Caco-2 (cell line): ENCODE measurements at regions not wholly inside any gene's neighbourhood (a gene's known extent, or its start where the extent isn't known, plus 50 kb on each side); places are given as distances from the start of the nearest gene placed in this dataset.

Source experiments
- BruUV-seq: library from RNA; stranded (reverse); fragments of 400-500 nt; replicated peaks from 2 replicates; lab custom pipeline; 2021; lab: Mats Ljungman, UMichigan
- CTCF ChIA-PET: fragments of 300-600 bp; sonication (Branson Sonifier 250); formaldehyde crosslinking; loops from one replicate; lab custom pipeline; 2022; ENCODE audit warnings: antibody characterized with exemption; lab: Charles Lee
- POLR2A ChIA-PET: fragments of 300-600 bp; sonication (Branson Sonifier 250); formaldehyde crosslinking; loops from one replicate; lab custom pipeline; 2022; ENCODE audit warnings: antibody characterized with exemption; lab: Charles Lee
- DNase-seq, 2 experiments: peaks; one replicate each; pipeline versions ENCODE4 v3.0.0 to v3.0.0-alpha.2; 2020 to 2022
- H3K27me3 ChIP-seq: replicated peaks from 2 replicates; pipeline ENCODE4 v1.6.0; 2011; ENCODE audit warnings: low read length; ENCODE audit not compliant: control insufficient read depth, insufficient read depth
- H3K36me3 ChIP-seq: 2 replicates; pipeline ENCODE4 v1.5.1; 2011; ENCODE audit warnings: low read length; ENCODE audit not compliant: control insufficient read depth, insufficient read depth
- H3K4me1 ChIP-seq: fragments of 250-450 bp; sonication (Bioruptor Pico); 2 replicates; pipeline ENCODE4 v1.5.1; 2020; ENCODE audit warnings: mild to moderate bottlenecking
- H3K4me3 ChIP-seq: 2 replicates; pipeline ENCODE4 v1.5.1; 2011; ENCODE audit warnings: low read depth, mild to moderate bottlenecking, control low read depth, low read length
- H3K9me3 ChIP-seq: fragments of 250-450 bp; sonication (Bioruptor Pico); 2 replicates; pipeline ENCODE4 v1.5.1; 2020; ENCODE audit warnings: mild to moderate bottlenecking, moderate library complexity
- H3K27ac Mint-ChIP-seq: one replicate; pipeline ENCODE4 v1.8.0; 2022; ENCODE audit warnings: mixed read lengths; ENCODE audit not compliant: unreplicated experiment
- H3K27me3 Mint-ChIP-seq: one replicate; pipeline ENCODE4 v1.8.0; 2022; ENCODE audit warnings: mixed read lengths; ENCODE audit not compliant: insufficient read depth, unreplicated experiment
- H3K36me3 Mint-ChIP-seq: one replicate; pipeline ENCODE4 v1.8.0; 2022; ENCODE audit warnings: mild to moderate bottlenecking, mixed read lengths; ENCODE audit not compliant: insufficient read depth, unreplicated experiment
- H3K4me1 Mint-ChIP-seq: one replicate; pipeline ENCODE4 v1.8.0; 2022; ENCODE audit warnings: low read depth, mixed read lengths; ENCODE audit not compliant: unreplicated experiment
- H3K4me3 Mint-ChIP-seq: one replicate; pipeline ENCODE4 v1.8.0; 2022; ENCODE audit warnings: mild to moderate bottlenecking, moderate library complexity, mixed read lengths; ENCODE audit not compliant: unreplicated experiment
- H3K9me3 Mint-ChIP-seq: one replicate; pipeline ENCODE4 v1.8.0; 2022; ENCODE audit warnings: mixed read lengths; ENCODE audit not compliant: unreplicated experiment
- CTCF ChIP-seq, 2 experiments: fragments of 200-600 bp in 1 of 2; IDR thresholded peaks; 1 replicate in 1 of 2; 2 replicates in 1 of 2; pipeline versions ENCODE4 v1.5.1 to v1.8.0; 2011 to 2022; ENCODE audit warnings: antibody characterized with exemption in 1 of 2, control low read depth in 1 of 2, inconsistent platforms in 1 of 2, low read depth in 1 of 2, low read length in 1 of 2, mild to moderate bottlenecking in 1 of 2, moderate library complexity in 1 of 2; ENCODE audit not compliant: insufficient read depth in 1 of 2, severe bottlenecking in 1 of 2, unreplicated experiment in 1 of 2
- intact Hi-C: fragments of 100-400 bp; cut with micrococcal nuclease; formaldehyde crosslinking; loops from one replicate; pipeline ENCODE4 v1.10.0; 2022; ENCODE audit not compliant: unreplicated experiment

- no peaks in the 10 kb centered on the region for H3K9me3 ChIP-seq
- H3K4me1 Mint-ChIP-seq, result no peaks in the 10 kb centered on the region
- no peaks in the 10 kb centered on the region for H3K9me3 Mint-ChIP-seq
- H3K36me3 Mint-ChIP-seq, result no peaks in the 10 kb centered on the region
- ChIA-PET POLR2A (no interaction called here), CTCF (no interaction called here)
- intact Hi-C loops, result no loop called here
- no peak for DNase-seq
- no peaks in the 10 kb centered on the region for H3K27me3 ChIP-seq
- no peak overlapping the region for H3K4me3 Mint-ChIP-seq
- no peaks in the 10 kb centered on the region for H3K27me3 Mint-ChIP-seq
- no peaks in the 10 kb centered on the region for H3K36me3 ChIP-seq
- no peaks in the 10 kb centered on the region for H3K4me1 ChIP-seq
- TF ChIP-seq CTCF (IDR thresholded peaks at IDR 0.05; ENCODE audit: insufficient read depth in 1 of 2, low read depth in 1 of 2, low read length in 1 of 2, severe bottlenecking in 1 of 2, unreplicated experiment in 1 of 2), result no peak
- no TSS peak for BruUV-seq
- no peak overlapping the region for H3K27ac Mint-ChIP-seq
- H3K4me3 ChIP-seq, result no peak overlapping the region
Measured at GRCh38 chr14:86640288-86640687, 1110.3 kb downstream of the FLRT2 start.

GRCh38 chr14:86639666-86640065 lies 1109.7 kb downstream of the FLRT2 start:
- no TSS peak for BruUV-seq
- no peaks in the 10 kb centered on the region for H3K27me3 ChIP-seq
- Mint-ChIP-seq H3K27ac (no peak overlapping the region), H3K9me3 (no peaks in the 10 kb centered on the region), H3K27me3 (no peaks in the 10 kb centered on the region), H3K4me3 (no peak overlapping the region), H3K4me1 (no peaks in the 10 kb centered on the region), H3K36me3 (no peaks in the 10 kb centered on the region)
- CTCF ChIA-PET, result no interaction called here
- POLR2A ChIA-PET, result no interaction called here
- H3K4me1 ChIP-seq, result no peaks in the 10 kb centered on the region
- no peak for TF ChIP-seq CTCF (IDR thresholded peaks at IDR 0.05; ENCODE audit: insufficient read depth in 1 of 2, low read depth in 1 of 2, low read length in 1 of 2, severe bottlenecking in 1 of 2, unreplicated experiment in 1 of 2)
- DNase-seq, result no peak
- intact Hi-C loops, result loop anchor here (10.0 kb wide), 1 partner anchor 515 kb away; no protein-coding TSS in a partner anchor
- H3K9me3 ChIP-seq, result no peaks in the 10 kb centered on the region
- no peaks in the 10 kb centered on the region for H3K36me3 ChIP-seq
- no peak overlapping the region for H3K4me3 ChIP-seq

GRCh38 chr14:86639146-86639545 lies 1109.2 kb downstream of the FLRT2 start:
- no peaks in the 10 kb centered on the region for H3K27me3 ChIP-seq
- ChIA-PET POLR2A (no interaction called here), CTCF (no interaction called here)
- H3K4me1 ChIP-seq, result no peaks in the 10 kb centered on the region
- no peaks in the 10 kb centered on the region for H3K27me3 Mint-ChIP-seq
- H3K9me3 ChIP-seq, result no peaks in the 10 kb centered on the region
- no TSS peak for BruUV-seq
- no peaks in the 10 kb centered on the region for H3K9me3 Mint-ChIP-seq
- H3K4me1 Mint-ChIP-seq, result no peaks in the 10 kb centered on the region
- H3K36me3 ChIP-seq, result no peaks in the 10 kb centered on the region
- no peak overlapping the region for H3K4me3 ChIP-seq
- H3K4me3 Mint-ChIP-seq, result no peak overlapping the region
- TF ChIP-seq CTCF (IDR thresholded peaks at IDR 0.05; ENCODE audit: insufficient read depth in 1 of 2, low read depth in 1 of 2, low read length in 1 of 2, severe bottlenecking in 1 of 2, unreplicated experiment in 1 of 2), result no peak
- intact Hi-C loops, result loop anchor here (10.0 kb wide), 1 partner anchor 516 kb away; no protein-coding TSS in a partner anchor
- H3K27ac Mint-ChIP-seq, result no peak overlapping the region
- no peaks in the 10 kb centered on the region for H3K36me3 Mint-ChIP-seq
- no peak for DNase-seq
